Mesendoderm (in vitro differentiated cells): ENCODE measurements at regions not wholly inside any gene's neighbourhood (a gene's known extent, or its start where the extent isn't known, plus 50 kb on each side); places are given as distances from the start of the nearest gene placed in this dataset.

Source experiments
- DNase-seq: peaks from one replicate; pipeline ENCODE4 v3.0.0; 2013
- H2AK5ac ChIP-seq: 2 replicates; pipeline ENCODE4 v1.6.1; 2013; ENCODE audit warnings: low read length, inconsistent platforms
- H2BK120ac ChIP-seq: 2 replicates; pipeline ENCODE4 v1.6.1; 2013; ENCODE audit warnings: low read depth, mild to moderate bottlenecking, low read length, moderate library complexity, mixed read lengths
- H2BK15ac ChIP-seq: replicated peaks from 2 replicates; pipeline ENCODE4 v1.6.1; 2013; ENCODE audit warnings: low read depth, mild to moderate bottlenecking, moderate library complexity
- H2BK5ac ChIP-seq: 2 replicates; pipeline ENCODE4 v1.6.1; 2013; ENCODE audit warnings: low read length, inconsistent platforms
- H3K18ac ChIP-seq: 2 replicates; pipeline ENCODE4 v1.6.1; 2013; ENCODE audit warnings: mild to moderate bottlenecking, low read length, mixed read lengths
- H3K23ac ChIP-seq: one replicate; pipeline ENCODE4 v1.6.1; 2013; ENCODE audit warnings: low read length
- H3K27ac ChIP-seq: 2 replicates; pipeline ENCODE4 v1.5.1; 2013; ENCODE audit warnings: low read depth, mild to moderate bottlenecking, inconsistent platforms, low read length, moderate library complexity
- H3K27me3 ChIP-seq: 2 replicates; pipeline ENCODE4 v1.6.1; 2013; ENCODE audit warnings: low read length, control low read depth, mild to moderate bottlenecking, inconsistent platforms; ENCODE audit not compliant: insufficient read depth, poor library complexity
- H3K36me3 ChIP-seq: 2 replicates; pipeline ENCODE4 v1.6.1; 2013; ENCODE audit warnings: low read length, inconsistent platforms; ENCODE audit not compliant: control insufficient read depth, insufficient read depth
- H3K4ac ChIP-seq: one replicate; pipeline ENCODE4 v1.6.1; 2013; ENCODE audit warnings: low read depth, mild to moderate bottlenecking, low read length, moderate library complexity
- H3K4me1 ChIP-seq: 2 replicates; pipeline ENCODE4 v1.6.1; 2013; ENCODE audit warnings: low read depth, low read length, inconsistent platforms; ENCODE audit not compliant: control insufficient read depth
- H3K4me2 ChIP-seq: 2 replicates; pipeline ENCODE4 v1.6.1; 2013; ENCODE audit warnings: low read length
- H3K4me3 ChIP-seq: 2 replicates; pipeline ENCODE4 v1.5.1; 2013; ENCODE audit warnings: mild to moderate bottlenecking, low read length
- H3K56ac ChIP-seq: one replicate; pipeline ENCODE4 v1.6.1; 2013; ENCODE audit warnings: low read length
- H3K79me1 ChIP-seq: 2 replicates; pipeline ENCODE4 v1.6.1; 2013; ENCODE audit warnings: low read length, inconsistent platforms
- H3K79me2 ChIP-seq: 2 replicates; pipeline ENCODE4 v1.6.1; 2013; ENCODE audit warnings: mild to moderate bottlenecking, low read length; ENCODE audit not compliant: control insufficient read depth, insufficient read depth
- H3K9ac ChIP-seq: 2 replicates; pipeline ENCODE4 v1.6.1; 2013; ENCODE audit warnings: low read length, inconsistent platforms
- H4K5ac ChIP-seq: one replicate; pipeline ENCODE4 v1.6.1; 2013; ENCODE audit warnings: low read length
- H4K8ac ChIP-seq: one replicate; pipeline ENCODE4 v1.6.1; 2013; ENCODE audit warnings: low read depth, mild to moderate bottlenecking, control low read depth, low read length, moderate library complexity
- WGBS: extraction: QIAGEN DNeasy Blood & Tissue Kit; methylation state at CpG from one replicate; pipeline ENCODE4 v1.1.7; 2013; ENCODE audit warnings: low lambda C conversion rate, missing lambda C conversion rate; ENCODE audit not compliant: insufficient coverage; ENCODE audit errors: extremely low coverage; 5-methylcytosine and 5-hydroxymethylcytosine counted together

- Histone ChIP-seq H2BK15ac (peak overlapping the region; percentile 60), H3K4ac (peak overlapping the region; percentile 20), H2AK5ac (no peak overlapping the region), H3K56ac (peak overlapping the region; percentile 19), H3K79me2 (no peaks in the 10 kb centered on the region), H3K27me3 (no peaks in the 10 kb centered on the region), H4K8ac (no peak overlapping the region), H3K23ac (no peak overlapping the region), H3K27ac (no peak overlapping the region), H3K4me3 (no peak overlapping the region), H4K5ac (no peak overlapping the region), H3K4me1 (no peaks in the 10 kb centered on the region), H3K9ac (no peak overlapping the region), H3K36me3 (no peaks in the 10 kb centered on the region), H3K4me2 (no peak overlapping the region), H2BK5ac (peak overlapping the region; percentile 18), H2BK120ac (peak overlapping the region; percentile 56), H3K18ac (peak overlapping the region; percentile 89), H3K79me1 (no peaks in the 10 kb centered on the region)
- DNase-seq = peak; percentile 91
- no CpG with 5 or more reads among the region's 8 CpGs for WGBS
Measured at GRCh38 chr6:47097092-47097945, 55.2 kb upstream of the ADGRF1 start.

- Histone ChIP-seq H3K4ac (peak overlapping the region; percentile 27), H3K4me3 (no peak overlapping the region), H3K27me3 (no peaks in the 10 kb centered on the region), H3K36me3 (no peaks in the 10 kb centered on the region), H3K23ac (no peak overlapping the region), H3K9ac (no peak overlapping the region), H2BK5ac (no peak overlapping the region), H2AK5ac (no peak overlapping the region), H3K79me1 (no peaks in the 10 kb centered on the region), H4K5ac (no peak overlapping the region), H3K56ac (peak overlapping the region; percentile 17), H3K27ac (no peak overlapping the region), H3K18ac (peak overlapping the region; percentile 1), H2BK120ac (no peak overlapping the region), H3K4me2 (no peak overlapping the region), H3K4me1 (no peaks in the 10 kb centered on the region), H3K79me2 (no peaks in the 10 kb centered on the region), H2BK15ac (no peak overlapping the region), H4K8ac (no peak overlapping the region)
- WGBS = no CpG with 5 or more reads among the region's 9 CpGs
- DNase-seq = no peak
Measured at GRCh38 chr6:47096211-47096895, 54.2 kb upstream of the ADGRF1 start.

- H3K4ac ChIP-seq = no peak overlapping the region
- H3K56ac ChIP-seq = no peak overlapping the region
- peak; percentile 71 for DNase-seq
- peak overlapping the region; percentile 14 for H3K18ac ChIP-seq
- no peak overlapping the region for H3K9ac ChIP-seq
- H3K36me3 ChIP-seq = no peaks in the 10 kb centered on the region
- no peaks in the 10 kb centered on the region for H3K79me2 ChIP-seq
- H3K4me2 ChIP-seq = no peak overlapping the region
- H3K4me3 ChIP-seq = no peak overlapping the region
- no peaks in the 10 kb centered on the region for H3K4me1 ChIP-seq
- no peak overlapping the region for H2AK5ac ChIP-seq
- H3K23ac ChIP-seq = no peak overlapping the region
- peak overlapping the region; percentile 96 for H2BK15ac ChIP-seq
- H4K8ac ChIP-seq = no peak overlapping the region
- no peaks in the 10 kb centered on the region for H3K27me3 ChIP-seq
- no peak overlapping the region for H2BK120ac ChIP-seq
- no peak overlapping the region for H4K5ac ChIP-seq
- no peak overlapping the region for H2BK5ac ChIP-seq
- H3K27ac ChIP-seq = no peak overlapping the region
- H3K79me1 ChIP-seq = no peaks in the 10 kb centered on the region
- no CpG with 5 or more reads among the region's 3 CpGs for WGBS
Measured at GRCh38 chr6:47094241-47094925, 52.3 kb upstream of the ADGRF1 start.

GRCh38 chr6:47093169-47093568 is 51.0 kb upstream of the ADGRF1 start:
- WGBS = no CpG with 5 or more reads among the region's 5 CpGs
- H3K4me1 ChIP-seq = no peaks in the 10 kb centered on the region
- H3K56ac ChIP-seq = no peak overlapping the region
- H3K23ac ChIP-seq = no peak overlapping the region
- no peak overlapping the region for H2BK120ac ChIP-seq
- no peak overlapping the region for H2BK5ac ChIP-seq
- H3K4ac ChIP-seq = no peak overlapping the region
- no peak overlapping the region for H3K27ac ChIP-seq
- H4K8ac ChIP-seq = no peak overlapping the region
- DNase-seq = no peak
- H3K79me1 ChIP-seq = no peaks in the 10 kb centered on the region
- H3K27me3 ChIP-seq = no peaks in the 10 kb centered on the region
- no peak overlapping the region for H4K5ac ChIP-seq
- no peaks in the 10 kb centered on the region for H3K79me2 ChIP-seq
- no peak overlapping the region for H3K9ac ChIP-seq
- no peak overlapping the region for H3K18ac ChIP-seq
- no peaks in the 10 kb centered on the region for H3K36me3 ChIP-seq
- no peak overlapping the region for H3K4me3 ChIP-seq
- no peak overlapping the region for H3K4me2 ChIP-seq
- no peak overlapping the region for H2BK15ac ChIP-seq
- no peak overlapping the region for H2AK5ac ChIP-seq

GRCh38 chr6:47091886-47092668 is 49.9 kb upstream of the ADGRF1 start:
- Histone ChIP-seq H3K79me1 (no peaks in the 10 kb centered on the region), H3K4me2 (no peak overlapping the region), H3K4me1 (no peaks in the 10 kb centered on the region), H2BK120ac (no peak overlapping the region), H2BK15ac (no peak overlapping the region), H3K23ac (no peak overlapping the region), H3K18ac (no peak overlapping the region), H4K5ac (no peak overlapping the region), H3K4me3 (no peak overlapping the region), H4K8ac (no peak overlapping the region), H2BK5ac (no peak overlapping the region), H3K9ac (no peak overlapping the region), H3K36me3 (no peaks in the 10 kb centered on the region), H3K27ac (no peak overlapping the region), H2AK5ac (no peak overlapping the region), H3K56ac (no peak overlapping the region), H3K27me3 (no peaks in the 10 kb centered on the region), H3K4ac (no peak overlapping the region), H3K79me2 (no peaks in the 10 kb centered on the region)
- DNase-seq = no peak
- WGBS = no CpG with 5 or more reads among the region's 4 CpGs
